ACC112 (cell line): ENCODE measurements at regions not wholly inside any gene's neighbourhood (a gene's known extent, or its start where the extent isn't known, plus 50 kb on each side); places are given as distances from the start of the nearest gene placed in this dataset.

Source experiments
- H2AFZ ChIP-seq: fragments of 200-600 bp; sonication (generic); one replicate; pipeline ENCODE4 v1.6.0; 2017; ENCODE audit warnings: antibody characterized with exemption, low read length; ENCODE audit not compliant: unreplicated experiment
- H3K27ac ChIP-seq: fragments of 200-600 bp; sonication (generic); 2 replicates; pipeline ENCODE4 v1.5.1; 2014; ENCODE audit warnings: low read depth, mild to moderate bottlenecking, antibody characterized with exemption, low read length, moderate library complexity
- H3K27me3 ChIP-seq: fragments of 200-600 bp; sonication (generic); 2 replicates; pipeline ENCODE4 v1.6.1; 2014; ENCODE audit warnings: mild to moderate bottlenecking, antibody characterized with exemption, low read length, moderate library complexity, mixed read lengths; ENCODE audit not compliant: insufficient read depth
- H3K36me3 ChIP-seq: fragments of 200-600 bp; sonication (generic); 2 replicates; pipeline ENCODE4 v1.6.1; 2016; ENCODE audit warnings: mild to moderate bottlenecking, antibody characterized with exemption, low read length, moderate library complexity, mixed read lengths; ENCODE audit not compliant: insufficient read depth
- H3K4me1 ChIP-seq: fragments of 200-600 bp; sonication (generic); one replicate; pipeline ENCODE4 v1.6.1; 2016; ENCODE audit warnings: low read length, mixed read lengths; ENCODE audit not compliant: insufficient read depth, unreplicated experiment, control insufficient read depth
- H3K4me3 ChIP-seq: fragments of 200-600 bp; sonication (generic); 2 replicates; pipeline ENCODE4 v1.5.1; 2014; ENCODE audit warnings: mild to moderate bottlenecking, low read depth, low read length
- H3K79me2 ChIP-seq: fragments of 200-600 bp; sonication (generic); one replicate; pipeline ENCODE4 v1.6.0; 2016; ENCODE audit warnings: low read length; ENCODE audit not compliant: control insufficient read depth, unreplicated experiment, insufficient read depth

DNA sequence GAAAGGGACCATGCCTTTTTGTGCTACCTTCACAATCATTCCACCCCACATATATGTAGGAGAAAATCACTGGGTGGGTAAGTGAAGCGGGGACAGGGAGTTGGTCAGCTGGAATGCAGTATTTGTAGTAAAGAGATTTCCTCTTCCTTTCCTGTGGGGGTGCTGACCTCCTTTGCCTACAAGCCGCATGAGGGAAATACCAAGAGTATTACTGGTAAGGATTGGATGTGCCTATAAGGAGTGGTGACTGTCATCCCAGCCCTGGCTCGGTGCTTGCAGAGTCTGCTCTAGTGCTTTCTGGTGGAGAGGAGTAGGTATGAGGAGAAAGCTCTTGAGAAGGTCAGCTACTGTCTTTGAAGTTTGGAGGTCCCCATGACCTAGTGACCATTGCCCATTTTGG lies 324.6 kb downstream of the HRH4 start:
- no peaks in the 10 kb centered on the region for H3K79me2 ChIP-seq
- H2AFZ ChIP-seq: no peak overlapping the region
- no peaks in the 10 kb centered on the region for H3K36me3 ChIP-seq
- H3K27ac ChIP-seq: no peak overlapping the region
- no peaks in the 10 kb centered on the region for H3K4me1 ChIP-seq
- no peak overlapping the region for H3K4me3 ChIP-seq
- no peaks in the 10 kb centered on the region for H3K27me3 ChIP-seq

DNA sequence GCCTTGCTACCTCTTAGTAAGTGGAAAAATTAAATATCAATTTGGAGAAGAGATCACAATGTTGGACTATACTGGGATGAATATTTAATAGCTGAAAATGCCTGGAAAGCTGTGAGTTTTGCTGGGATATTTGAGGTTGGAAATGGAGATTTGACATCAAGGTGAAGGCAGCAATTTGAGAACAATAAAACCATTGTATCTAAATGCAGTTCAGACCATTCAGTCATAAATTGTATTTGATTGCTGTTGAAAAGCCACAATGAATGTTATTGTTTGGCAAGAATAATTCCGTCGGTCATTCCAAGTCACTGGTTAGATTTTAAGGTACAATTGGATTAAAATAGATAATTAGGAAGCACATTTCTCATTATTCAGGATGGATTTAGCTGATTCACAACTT lies 325.6 kb downstream of the HRH4 start:
- no peaks in the 10 kb centered on the region for H3K36me3 ChIP-seq
- no peak overlapping the region for H3K27ac ChIP-seq

DNA sequence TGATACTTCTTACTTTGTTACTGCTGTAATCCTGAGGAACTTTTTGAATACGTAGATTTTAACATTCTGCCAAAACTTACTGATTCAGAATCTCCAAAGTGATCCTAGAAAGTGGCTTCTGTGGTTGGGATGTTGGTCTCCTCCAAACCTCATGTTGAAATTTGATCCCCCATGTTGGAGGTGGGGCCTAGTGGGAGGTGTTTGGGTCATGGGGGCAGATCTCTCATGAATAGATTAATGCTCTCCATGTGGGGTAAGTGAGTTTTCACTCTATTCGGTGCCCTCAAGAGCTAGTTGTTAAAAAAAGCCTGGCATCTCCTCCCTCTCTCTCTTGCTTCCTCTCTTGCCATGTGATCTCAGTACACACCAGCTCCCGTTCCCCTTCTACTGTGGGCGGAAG lies 329.9 kb downstream of the HRH4 start:
- H3K36me3 ChIP-seq: no peaks in the 10 kb centered on the region
- no peak overlapping the region for H3K4me3 ChIP-seq
- no peaks in the 10 kb centered on the region for H3K79me2 ChIP-seq
- H2AFZ ChIP-seq: no peak overlapping the region
- peaks cover 13% of the 10 kb centered on the region; the same call in 1 of the 2 replicates for H3K27me3 ChIP-seq
- no peaks in the 10 kb centered on the region for H3K4me1 ChIP-seq
- H3K27ac ChIP-seq: no peak overlapping the region

More for the DNA sequence above, 325.6 kb downstream of the HRH4 start:
- Histone ChIP-seq H3K27me3 (no peaks in the 10 kb centered on the region), H3K4me1 (no peaks in the 10 kb centered on the region), H3K4me3 (no peak overlapping the region), H2AFZ (no peak overlapping the region), H3K79me2 (no peaks in the 10 kb centered on the region)

DNA sequence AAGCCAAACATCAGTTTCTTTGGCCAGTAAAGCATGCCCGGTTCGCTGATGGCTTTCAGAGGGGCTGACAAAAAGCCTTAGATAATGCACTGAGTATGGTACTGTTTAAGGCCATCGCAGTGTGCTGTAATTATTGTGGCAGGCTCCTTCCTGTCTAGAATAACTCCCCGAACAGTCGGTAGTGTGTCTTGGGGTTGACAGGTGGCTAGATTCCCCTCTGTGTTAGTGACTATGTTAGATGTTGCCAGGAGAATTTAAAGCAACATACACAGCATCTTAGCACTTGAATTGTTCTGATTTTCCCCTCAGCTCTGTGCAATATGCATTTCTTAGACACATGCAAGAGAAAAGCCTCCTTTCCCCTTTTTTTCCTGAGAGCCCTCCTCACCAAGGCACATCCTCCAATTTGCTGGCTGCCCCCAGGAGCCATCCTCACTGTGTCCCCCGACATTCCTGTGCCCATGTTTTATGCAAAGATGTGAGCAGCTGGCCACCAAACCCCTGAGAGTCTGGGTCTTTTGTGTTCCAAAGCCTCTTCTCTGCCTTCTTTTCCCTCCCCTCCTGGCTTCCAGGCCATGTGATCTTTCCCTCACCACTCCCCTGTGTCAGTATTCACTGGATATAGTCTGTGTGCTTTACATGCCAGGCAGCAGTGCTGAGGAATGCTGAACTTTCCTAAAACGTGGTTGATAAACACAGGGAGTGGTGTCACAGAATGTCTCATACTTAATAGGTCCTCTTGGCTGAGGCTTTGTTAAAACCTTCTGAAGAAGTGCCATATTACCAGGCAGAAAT lies 331.5 kb downstream of the HRH4 start:
- no peak overlapping the region for H3K27ac ChIP-seq
- H3K79me2 ChIP-seq: no peaks in the 10 kb centered on the region
- no peak overlapping the region for H2AFZ ChIP-seq
- no peaks in the 10 kb centered on the region for H3K36me3 ChIP-seq
- no peaks in the 10 kb centered on the region for H3K4me1 ChIP-seq
- no peak overlapping the region for H3K4me3 ChIP-seq
- H3K27me3 ChIP-seq: peaks cover 20% of the 10 kb centered on the region; the same call in 1 of the 2 replicates

DNA sequence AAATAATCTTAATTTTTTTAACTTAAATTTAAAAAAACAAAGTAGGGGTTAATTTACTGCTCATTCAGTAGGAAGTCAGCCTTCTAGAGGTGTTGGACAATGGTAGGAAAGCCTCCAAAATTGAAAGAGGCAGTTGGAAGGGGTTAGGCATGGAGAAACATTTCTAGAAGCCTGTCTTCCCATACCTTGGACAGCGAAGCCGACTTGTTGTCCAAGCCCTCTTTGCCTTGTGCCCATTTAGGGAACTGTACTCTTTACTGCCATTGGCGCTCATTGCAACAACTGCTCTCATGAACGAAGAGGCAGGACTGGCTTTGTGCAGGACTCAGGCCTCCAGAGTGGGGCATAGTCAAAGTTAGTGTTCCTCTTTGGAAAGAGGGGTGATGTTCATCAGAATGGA lies 333.3 kb downstream of the HRH4 start:
- Histone ChIP-seq H3K79me2 (no peaks in the 10 kb centered on the region), H3K27ac (no peak overlapping the region), H3K36me3 (no peaks in the 10 kb centered on the region), H3K4me3 (no peak overlapping the region), H3K4me1 (no peaks in the 10 kb centered on the region), H2AFZ (no peak overlapping the region), H3K27me3 (peaks cover 33% of the 10 kb centered on the region)

DNA sequence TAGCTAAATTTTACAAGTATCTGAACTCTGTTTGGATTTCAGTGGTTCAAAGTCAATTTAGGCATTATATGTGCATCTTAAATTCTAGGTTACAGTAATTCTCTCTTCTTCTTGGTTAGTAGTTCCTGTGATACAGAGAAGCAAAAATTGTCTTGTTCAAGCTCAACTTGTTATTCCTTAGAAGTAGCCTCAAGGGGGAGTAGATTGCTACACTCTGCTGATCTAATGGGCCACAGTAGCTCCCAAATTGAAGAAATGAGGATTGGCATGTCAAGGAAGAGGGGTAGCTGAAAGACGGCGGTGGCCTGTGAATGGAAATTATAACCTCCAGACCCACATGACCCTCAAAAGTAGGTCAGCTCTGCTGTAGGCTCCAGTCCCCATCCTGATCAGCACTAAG lies 334.7 kb downstream of the HRH4 start:
- Histone ChIP-seq H3K4me3 (no peak overlapping the region), H3K27ac (no peak overlapping the region), H3K36me3 (no peaks in the 10 kb centered on the region), H3K4me1 (no peaks in the 10 kb centered on the region), H2AFZ (no peak overlapping the region), H3K79me2 (no peaks in the 10 kb centered on the region), H3K27me3 (peaks cover 33% of the 10 kb centered on the region)

DNA sequence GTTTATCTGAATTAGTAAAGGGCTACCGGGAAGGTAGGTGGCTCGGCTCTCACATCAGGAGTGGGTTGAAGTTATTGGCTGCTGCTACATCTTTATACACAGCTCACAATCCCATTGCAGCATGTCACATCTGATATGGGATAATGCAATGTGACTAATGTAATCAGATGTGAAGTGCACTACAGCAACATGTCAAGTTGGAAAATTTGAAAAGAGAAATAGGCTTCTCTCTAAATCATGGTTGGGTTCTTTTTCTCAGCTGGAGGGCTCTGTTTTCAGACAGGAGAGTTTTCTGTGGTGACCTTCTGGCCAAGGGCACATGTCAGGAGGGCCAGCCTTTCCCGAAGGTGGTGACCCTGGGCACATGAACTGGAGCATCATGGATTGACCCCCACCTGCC lies 337.5 kb downstream of the HRH4 start:
- Histone ChIP-seq H3K27me3 (peaks cover 25% of the 10 kb centered on the region), H3K4me3 (no peak overlapping the region), H3K27ac (no peak overlapping the region), H3K79me2 (no peaks in the 10 kb centered on the region), H3K4me1 (no peaks in the 10 kb centered on the region), H3K36me3 (no peaks in the 10 kb centered on the region), H2AFZ (no peak overlapping the region)

DNA sequence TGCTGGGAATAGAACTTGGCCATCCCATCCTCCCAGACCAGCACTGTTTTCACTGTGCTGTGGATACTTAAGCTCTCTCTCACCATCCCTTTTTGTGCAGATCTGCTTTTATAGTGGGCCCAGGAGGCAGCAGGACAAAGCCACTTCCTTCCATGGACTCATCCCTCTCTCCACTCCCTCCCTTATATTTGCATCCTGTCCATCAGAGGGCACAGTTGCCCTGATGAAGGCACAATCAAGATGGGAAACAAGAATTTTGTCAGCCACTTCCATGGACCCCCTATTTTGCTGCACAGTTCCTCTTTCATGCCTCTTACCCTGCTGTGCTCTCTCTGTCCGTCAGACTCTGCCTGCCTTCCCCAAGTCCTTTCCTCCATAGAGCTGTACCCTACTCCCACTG lies 338.7 kb downstream of the HRH4 start:
- no peaks in the 10 kb centered on the region for H3K36me3 ChIP-seq
- H3K79me2 ChIP-seq: no peaks in the 10 kb centered on the region
- no peak overlapping the region for H3K27ac ChIP-seq
- H3K4me1 ChIP-seq: no peaks in the 10 kb centered on the region
- no peak overlapping the region for H2AFZ ChIP-seq
- peaks cover 28% of the 10 kb centered on the region for H3K27me3 ChIP-seq
- H3K4me3 ChIP-seq: no peak overlapping the region

DNA sequence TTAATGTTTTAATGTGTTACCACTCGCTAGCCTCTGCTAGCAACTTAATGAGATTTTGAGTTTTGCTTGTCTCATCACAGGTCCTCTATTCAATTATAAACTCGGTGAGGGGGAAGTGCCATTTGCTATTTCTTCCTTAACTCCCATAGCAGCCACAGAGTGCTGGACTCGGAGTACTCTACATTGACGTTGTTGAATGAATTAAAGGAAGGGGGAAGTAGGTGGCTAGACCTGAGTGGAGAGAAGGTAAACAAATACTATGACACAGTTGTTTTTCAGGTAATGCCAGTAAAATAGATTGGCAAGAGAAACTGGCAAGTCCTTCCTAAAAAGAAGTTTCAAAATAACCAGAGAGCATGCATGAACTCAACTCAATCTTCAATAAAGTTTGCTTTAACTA lies 339.3 kb downstream of the HRH4 start:
- no peaks in the 10 kb centered on the region for H3K36me3 ChIP-seq
- H3K27me3 ChIP-seq: peaks cover 26% of the 10 kb centered on the region
- no peaks in the 10 kb centered on the region for H3K4me1 ChIP-seq
- no peak overlapping the region for H2AFZ ChIP-seq
- H3K4me3 ChIP-seq: no peak overlapping the region
- no peak overlapping the region for H3K27ac ChIP-seq
- no peaks in the 10 kb centered on the region for H3K79me2 ChIP-seq

DNA sequence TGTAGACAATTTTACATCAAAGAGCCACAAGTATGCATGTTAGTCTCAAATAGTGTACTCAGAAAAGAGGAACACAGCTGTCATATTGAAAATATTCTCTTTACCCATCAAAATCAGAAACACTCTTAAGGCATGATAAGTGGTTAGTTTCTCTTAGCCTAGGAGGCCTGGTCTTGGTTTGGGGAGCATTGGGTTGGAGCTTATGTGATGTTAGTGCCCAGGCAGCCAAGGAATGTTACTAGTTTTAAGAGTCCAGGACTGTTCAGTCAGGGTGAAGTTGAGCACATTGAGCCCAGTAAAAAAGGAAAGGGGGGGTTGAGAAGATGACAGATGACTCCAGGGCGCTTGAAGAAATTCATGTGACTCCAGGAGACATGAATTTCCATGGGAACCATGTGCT lies 340.6 kb downstream of the HRH4 start:
- Histone ChIP-seq H3K4me3 (no peak overlapping the region), H3K4me1 (no peaks in the 10 kb centered on the region), H3K27ac (no peak overlapping the region), H3K79me2 (no peaks in the 10 kb centered on the region), H3K36me3 (no peaks in the 10 kb centered on the region), H2AFZ (no peak overlapping the region), H3K27me3 (peaks cover 24% of the 10 kb centered on the region)

DNA sequence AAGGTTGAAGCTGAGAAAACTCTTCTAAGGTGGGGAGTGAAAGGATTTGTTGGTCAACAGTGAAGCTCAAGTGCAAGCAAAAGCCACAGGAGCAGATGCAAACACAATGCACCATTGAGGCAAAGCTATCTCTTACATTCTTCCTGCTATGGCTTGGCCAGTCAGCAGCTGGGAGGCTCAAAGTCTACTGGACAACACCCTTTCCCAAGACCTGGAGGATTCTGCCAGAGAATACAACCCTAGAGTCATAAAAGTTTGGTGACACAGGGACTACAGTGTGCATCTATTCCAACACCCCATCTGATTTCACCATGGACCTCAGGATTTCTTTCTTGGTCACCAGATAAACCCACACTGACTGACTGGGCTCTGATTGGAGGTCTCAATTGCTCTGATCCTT lies 342.0 kb downstream of the HRH4 start:
- no peaks in the 10 kb centered on the region for H3K79me2 ChIP-seq
- no peaks in the 10 kb centered on the region for H3K36me3 ChIP-seq
- H2AFZ ChIP-seq: no peak overlapping the region
- 0 out of 2 replicates have a peak, but pooled peaks cover 12% of the 10 kb centered on the region for H3K27me3 ChIP-seq
- no peaks in the 10 kb centered on the region for H3K4me1 ChIP-seq
- H3K4me3 ChIP-seq: no peak overlapping the region
- no peak overlapping the region for H3K27ac ChIP-seq
